ENCODE measurements at regions not wholly inside any gene's neighbourhood (a gene's known extent, or its start where the extent isn't known, plus 50 kb on each side); places are given as distances from the start of the nearest gene placed in this dataset.

GRCh38 chr6:138005846-138006245 lies 101.4 kb downstream of the PERP start:
- DNase-seq (ENCODE audit: low read depth in 2 of 2): no peak

GRCh38 chr6:138007014-138007472 lies 100.2 kb downstream of the PERP start:
- peak in 1 of 2 donors; percentile 14 for DNase-seq (ENCODE audit: low read depth in 2 of 2)

GRCh38 chr6:138008791-138009190 lies 98.4 kb downstream of the PERP start:
- DNase-seq (ENCODE audit: low read depth in 2 of 2): no peak

GRCh38 chr6:138011413-138011812 lies 95.8 kb downstream of the PERP start:
- no peak for DNase-seq (ENCODE audit: low read depth in 2 of 2)

GRCh38 chr6:138012682-138013081 lies 94.5 kb downstream of the PERP start:
- no peak for DNase-seq (ENCODE audit: low read depth in 2 of 2)

GRCh38 chr6:138013959-138014358 lies 93.3 kb downstream of the PERP start:
- DNase-seq (ENCODE audit: low read depth in 2 of 2): no peak

- DNase-seq (ENCODE audit: low read depth in 2 of 2): peak; percentile 12 to 19
Observed at GRCh38 chr6:138017166-138017757, 90.0 kb downstream of the PERP start.

- no peak for DNase-seq (ENCODE audit: low read depth in 2 of 2)
Observed at GRCh38 chr6:138018297-138018696, 88.9 kb downstream of the PERP start.

- no peak for DNase-seq (ENCODE audit: low read depth in 2 of 2)
Observed at GRCh38 chr6:138025528-138025978, 81.7 kb downstream of the PERP start.

GRCh38 chr6:138026342-138026741 lies 80.9 kb downstream of the PERP start:
- no peak for DNase-seq (ENCODE audit: low read depth in 2 of 2)

- DNase-seq (ENCODE audit: low read depth in 2 of 2): no peak
Observed at GRCh38 chr6:138028893-138029292, 78.3 kb downstream of the PERP start.

GRCh38 chr6:138030872-138031271 lies 76.3 kb downstream of the PERP start:
- DNase-seq (ENCODE audit: low read depth in 2 of 2): no peak

- no peak for DNase-seq (ENCODE audit: low read depth in 2 of 2)
Observed at GRCh38 chr6:138031417-138031816, 75.8 kb downstream of the PERP start.

GRCh38 chr6:138031850-138032249 lies 75.4 kb downstream of the PERP start:
- no peak for DNase-seq (ENCODE audit: low read depth in 2 of 2)

GRCh38 chr6:138032571-138032970 lies 74.6 kb downstream of the PERP start:
- no peak for DNase-seq (ENCODE audit: low read depth in 2 of 2)

GRCh38 chr6:138034229-138034628 lies 73.0 kb downstream of the PERP start:
- DNase-seq (ENCODE audit: low read depth in 2 of 2): no peak

GRCh38 chr6:138035070-138035469 lies 72.1 kb downstream of the PERP start:
- no peak for DNase-seq (ENCODE audit: low read depth in 2 of 2)

GRCh38 chr6:138036111-138036510 lies 71.1 kb downstream of the PERP start:
- no peak for DNase-seq (ENCODE audit: low read depth in 2 of 2)

- DNase-seq (ENCODE audit: low read depth in 2 of 2): no peak
Observed at GRCh38 chr6:138037009-138037504, 70.2 kb downstream of the PERP start.

- DNase-seq (ENCODE audit: low read depth in 2 of 2): no peak
Observed at GRCh38 chr6:138038142-138038870, 68.9 kb downstream of the PERP start.

Data from dermis microvascular lymphatic vessel endothelial cell (primary cell).